ENCODE measurements at regions not wholly inside any gene's neighbourhood (a gene's known extent, or its start where the extent isn't known, plus 50 kb on each side); places are given as distances from the start of the nearest gene placed in this dataset.

DNA sequence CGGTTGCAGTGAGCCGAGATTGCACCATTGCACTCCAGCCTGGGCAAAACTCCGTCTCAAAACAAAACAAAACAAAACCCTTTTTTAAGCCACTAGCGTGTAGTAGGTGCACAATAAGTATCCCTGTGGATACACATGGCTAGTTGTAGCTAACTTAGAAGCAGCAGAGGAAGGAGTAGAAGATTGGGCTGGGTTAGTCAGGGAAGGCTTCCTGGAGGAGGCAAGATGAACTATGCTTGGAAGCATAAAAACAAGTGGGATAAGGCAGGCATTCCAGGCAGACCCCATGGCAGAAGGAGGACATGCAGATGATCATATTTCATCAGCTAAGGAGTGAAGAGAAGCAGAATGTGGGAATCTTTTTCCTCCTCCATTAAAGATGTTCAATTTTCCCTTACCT lies 83.4 kb downstream of the IRX5 start:
- Histone ChIP-seq H3K27me3 (no peaks in the 10 kb centered on the region), H3K4me1 (ENCODE audit: low read depth) (no peaks in the 10 kb centered on the region), H3K4me3 (no peak overlapping the region), H3K36me3 (no peaks in the 10 kb centered on the region), H3K9me3 (ENCODE audit: low read depth) (no peaks in the 10 kb centered on the region), H3K27ac (no peak overlapping the region)
- no peak for DNase-seq (ENCODE audit: low read depth in 1 of 2, low spot score in 1 of 2)
- TF ChIP-seq, protein P1, sequence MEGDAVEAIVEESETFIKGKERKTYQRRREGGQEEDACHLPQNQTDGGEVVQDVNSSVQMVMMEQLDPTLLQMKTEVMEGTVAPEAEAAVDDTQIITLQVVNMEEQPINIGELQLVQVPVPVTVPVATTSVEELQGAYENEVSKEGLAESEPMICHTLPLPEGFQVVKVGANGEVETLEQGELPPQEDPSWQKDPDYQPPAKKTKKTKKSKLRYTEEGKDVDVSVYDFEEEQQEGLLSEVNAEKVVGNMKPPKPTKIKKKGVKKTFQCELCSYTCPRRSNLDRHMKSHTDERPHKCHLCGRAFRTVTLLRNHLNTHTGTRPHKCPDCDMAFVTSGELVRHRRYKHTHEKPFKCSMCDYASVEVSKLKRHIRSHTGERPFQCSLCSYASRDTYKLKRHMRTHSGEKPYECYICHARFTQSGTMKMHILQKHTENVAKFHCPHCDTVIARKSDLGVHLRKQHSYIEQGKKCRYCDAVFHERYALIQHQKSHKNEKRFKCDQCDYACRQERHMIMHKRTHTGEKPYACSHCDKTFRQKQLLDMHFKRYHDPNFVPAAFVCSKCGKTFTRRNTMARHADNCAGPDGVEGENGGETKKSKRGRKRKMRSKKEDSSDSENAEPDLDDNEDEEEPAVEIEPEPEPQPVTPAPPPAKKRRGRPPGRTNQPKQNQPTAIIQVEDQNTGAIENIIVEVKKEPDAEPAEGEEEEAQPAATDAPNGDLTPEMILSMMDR (IDR thresholded peaks at IDR 0.05; ENCODE audit: low read depth, low read length): no peak

- no peaks in the 10 kb centered on the region for H3K27me3 ChIP-seq
- H3K4me1 ChIP-seq (ENCODE audit: low read depth): no peaks in the 10 kb centered on the region
- no peak overlapping the region for H3K4me3 ChIP-seq
- TF ChIP-seq, protein P1 (IDR thresholded peaks at IDR 0.05; ENCODE audit: low read depth, low read length): no peak
- no peak overlapping the region for H3K27ac ChIP-seq
- no peak for DNase-seq (ENCODE audit: low read depth in 1 of 2, low spot score in 1 of 2)
- no peaks in the 10 kb centered on the region for H3K36me3 ChIP-seq
- no peaks in the 10 kb centered on the region for H3K9me3 ChIP-seq (ENCODE audit: low read depth)
Measured at GRCh38 chr16:55015181-55015913, 84.7 kb downstream of the IRX5 start.

GRCh38 chr16:55016515-55016914 lies 85.8 kb downstream of the IRX5 start:
- Histone ChIP-seq H3K27me3 (no peaks in the 10 kb centered on the region), H3K27ac (no peak overlapping the region), H3K4me1 (ENCODE audit: low read depth) (no peaks in the 10 kb centered on the region), H3K9me3 (ENCODE audit: low read depth) (no peaks in the 10 kb centered on the region), H3K36me3 (no peaks in the 10 kb centered on the region), H3K4me3 (no peak overlapping the region)
- TF ChIP-seq, protein P1 (IDR thresholded peaks at IDR 0.05; ENCODE audit: low read depth, low read length): no peak
- no peak for DNase-seq (ENCODE audit: low read depth in 1 of 2, low spot score in 1 of 2)

GRCh38 chr16:55017321-55017720 lies 86.7 kb downstream of the IRX5 start:
- no peaks in the 10 kb centered on the region for H3K9me3 ChIP-seq (ENCODE audit: low read depth)
- no peaks in the 10 kb centered on the region for H3K4me1 ChIP-seq (ENCODE audit: low read depth)
- no peaks in the 10 kb centered on the region for H3K27me3 ChIP-seq
- H3K4me3 ChIP-seq: no peak overlapping the region
- H3K36me3 ChIP-seq: no peaks in the 10 kb centered on the region
- TF ChIP-seq, protein P1 (IDR thresholded peaks at IDR 0.05; ENCODE audit: low read depth, low read length): no peak
- no peak overlapping the region for H3K27ac ChIP-seq
- DNase-seq (ENCODE audit: low read depth in 1 of 2, low spot score in 1 of 2): no peak

- H3K27ac ChIP-seq: no peak overlapping the region
- DNase-seq (ENCODE audit: low read depth in 1 of 2, low spot score in 1 of 2): no peak
- TF ChIP-seq, protein P1 (IDR thresholded peaks at IDR 0.05; ENCODE audit: low read depth, low read length): no peak
- no peaks in the 10 kb centered on the region for H3K36me3 ChIP-seq
- H3K27me3 ChIP-seq: no peaks in the 10 kb centered on the region
- no peaks in the 10 kb centered on the region for H3K4me1 ChIP-seq (ENCODE audit: low read depth)
- no peak overlapping the region for H3K4me3 ChIP-seq
- no peaks in the 10 kb centered on the region for H3K9me3 ChIP-seq (ENCODE audit: low read depth)
Measured at GRCh38 chr16:55018881-55019280, 88.2 kb downstream of the IRX5 start.

Measured in cardiac muscle cell (in vitro differentiated cells and primary cell).